Right cardiac atrium (tissue), 5 donors: ENCODE measurements at regions not wholly inside any gene's neighbourhood (a gene's known extent, or its start where the extent isn't known, plus 50 kb on each side); places are given as distances from the start of the nearest gene placed in this dataset.

ENCODE experiments used
- ATAC-seq, 2 donors: fragments of 200-7000 bp; cut with Tn5 transposase; one replicate each; pipeline versions ENCODE4 v1.8.0 to v1.9.1; 2020; ENCODE audit warnings: moderate library complexity in 2 of 2, mild to moderate bottlenecking in 1 of 2
- DNase-seq, 3 donors: peaks; one replicate each; pipeline ENCODE4 v3.0.0-alpha.2; 2020
- H3K27ac ChIP-seq: one replicate; pipeline ENCODE4 v1.5.1; 2013; ENCODE audit warnings: mild to moderate bottlenecking, low read length, control low read depth, moderate library complexity
- H3K27me3 ChIP-seq: one replicate; pipeline ENCODE4 v1.6.1; 2013; ENCODE audit not compliant: control insufficient read depth, insufficient read depth
- H3K4me1 ChIP-seq: one replicate; pipeline ENCODE4 v1.6.1; 2013; ENCODE audit warnings: low read length; ENCODE audit not compliant: control insufficient read depth, insufficient read depth
- H3K4me3 ChIP-seq: one replicate; pipeline ENCODE4 v1.5.1; 2013; ENCODE audit warnings: low read length, control low read depth
- H3K9me3 ChIP-seq: one replicate; pipeline ENCODE4 v1.6.1; 2013; ENCODE audit warnings: low read length; ENCODE audit not compliant: control insufficient read depth
- WGBS: extraction: QIAGEN DNeasy Blood & Tissue Kit; methylation state at CpG from one replicate; pipeline ENCODE4 v1.1.7; 2013; 5-methylcytosine and 5-hydroxymethylcytosine counted together
- intact Hi-C, 4 donors: fragments of 100-400 bp; cut with DNase I; formaldehyde crosslinking; loops; one replicate each; pipeline versions ENCODE4 v1.11.0 to v1.14.0; 2022 to 2023
- donor health status: healthy with polysubstance abuse.
- donor health status: DM: no; HTN: yes; CAD: no.
- donor health status: DM: no; HTN: no; CAD: no.
- donor health status: DM: no; HTN: yes; CAD: no; lungs with severe emphysema.
- donor health status: DM: yes; HTN: yes; CAD: no.

- Histone ChIP-seq H3K27ac (no peak overlapping the region), H3K4me1 (no peaks in the 10 kb centered on the region), H3K4me3 (no peak overlapping the region), H3K9me3 (no peaks in the 10 kb centered on the region), H3K27me3 (no peaks in the 10 kb centered on the region)
- intact Hi-C loops = no loop called here
- no peak for DNase-seq
- 90% methylated on average over 2 of the region's 2 CpGs for WGBS
- no peak for ATAC-seq
Observed at GRCh38 chr6:90415178-90415577, 118.5 kb upstream of the BACH2 start.

- 69% methylated on average over 5 of the region's 5 CpGs for WGBS
- no peak overlapping the region for H3K4me3 ChIP-seq
Observed at GRCh38 chr6:90414352-90414751, 117.7 kb upstream of the BACH2 start.

GRCh38 chr6:90413867-90414266, 117.2 kb upstream of the BACH2 start:
- intact Hi-C loops = no loop called here
- 1% methylated on average over 8 of the region's 8 CpGs for WGBS
- no peaks in the 10 kb centered on the region for H3K27me3 ChIP-seq
- ATAC-seq (peak in 1 of 2 donors; percentile 43), DNase-seq (peak in 2 of 3 donors; percentile 18 to 56)
- H3K4me1 ChIP-seq = no peaks in the 10 kb centered on the region
- peak overlapping the region; percentile 19 for H3K4me3 ChIP-seq
- no peak overlapping the region for H3K27ac ChIP-seq
- no peaks in the 10 kb centered on the region for H3K9me3 ChIP-seq

More at GRCh38 chr6:90414352-90414751, 117.7 kb upstream of the BACH2 start:
- no peak for DNase-seq
- H3K4me1 ChIP-seq = no peaks in the 10 kb centered on the region
- H3K27ac ChIP-seq = no peak overlapping the region
- no peaks in the 10 kb centered on the region for H3K27me3 ChIP-seq
- intact Hi-C loops = no loop called here
- H3K9me3 ChIP-seq = no peaks in the 10 kb centered on the region
- ATAC-seq = no peak

- intact Hi-C loops = no loop called here
- ATAC-seq (no peak), DNase-seq (no peak)
Observed at GRCh38 chr6:90413396-90413795, 116.8 kb upstream of the BACH2 start.

GRCh38 chr6:90412538-90413369, 116.1 kb upstream of the BACH2 start:
- ATAC-seq (no peak), DNase-seq (no peak)
- no peak overlapping the region for H3K27ac ChIP-seq
- H3K4me3 ChIP-seq = no peak overlapping the region
- no peaks in the 10 kb centered on the region for H3K9me3 ChIP-seq
- intact Hi-C loops = no loop called here
- WGBS = 65% methylated on average over 3 of the region's 3 CpGs
- H3K27me3 ChIP-seq = no peaks in the 10 kb centered on the region
- no peaks in the 10 kb centered on the region for H3K4me1 ChIP-seq

More at GRCh38 chr6:90413396-90413795, 116.8 kb upstream of the BACH2 start:
- Histone ChIP-seq H3K27me3 (no peaks in the 10 kb centered on the region), H3K9me3 (no peaks in the 10 kb centered on the region), H3K4me3 (no peak overlapping the region), H3K4me1 (no peaks in the 10 kb centered on the region), H3K27ac (no peak overlapping the region)
- WGBS = 41% methylated on average over 14 of the region's 14 CpGs

GRCh38 chr6:90411292-90411781, 114.7 kb upstream of the BACH2 start:
- 92% methylated on average over 7 of the region's 7 CpGs for WGBS
- H3K27ac ChIP-seq = no peak overlapping the region
- DNase-seq = no peak

GRCh38 chr6:90409700-90410099, 113.1 kb upstream of the BACH2 start:
- no peaks in the 10 kb centered on the region for H3K27me3 ChIP-seq
- H3K4me1 ChIP-seq = no peaks in the 10 kb centered on the region
- intact Hi-C loops = no loop called here
- H3K27ac ChIP-seq = no peak overlapping the region
- no peak overlapping the region for H3K4me3 ChIP-seq
- 51% methylated on average over 1 of the region's 1 CpG for WGBS
- H3K9me3 ChIP-seq = no peaks in the 10 kb centered on the region
- ATAC-seq = no peak
- no peak for DNase-seq

More at GRCh38 chr6:90411292-90411781, 114.7 kb upstream of the BACH2 start:
- no peaks in the 10 kb centered on the region for H3K9me3 ChIP-seq
- no peaks in the 10 kb centered on the region for H3K27me3 ChIP-seq
- intact Hi-C loops = no loop called here
- no peak overlapping the region for H3K4me3 ChIP-seq
- no peak for ATAC-seq
- no peaks in the 10 kb centered on the region for H3K4me1 ChIP-seq

- Histone ChIP-seq H3K27me3 (no peaks in the 10 kb centered on the region), H3K9me3 (no peaks in the 10 kb centered on the region), H3K4me1 (no peaks in the 10 kb centered on the region), H3K4me3 (no peak overlapping the region), H3K27ac (no peak overlapping the region)
- 71% methylated on average over 3 of the region's 3 CpGs for WGBS
- no peak for ATAC-seq
- intact Hi-C loops = no loop called here
- no peak for DNase-seq
Observed at GRCh38 chr6:90406957-90407356, 110.3 kb upstream of the BACH2 start.

- WGBS = 96% methylated on average over 6 of the region's 6 CpGs
- intact Hi-C loops = no loop called here
- ATAC-seq = no peak
Observed at GRCh38 chr6:90406142-90406794, 109.6 kb upstream of the BACH2 start.

GRCh38 chr6:90403489-90404381, 107.1 kb upstream of the BACH2 start:
- ATAC-seq (peak; percentile 89 to 92), DNase-seq (peak; percentile 57 to 70 (median 65))
- H3K4me1 ChIP-seq = no peaks in the 10 kb centered on the region
- no peaks in the 10 kb centered on the region for H3K9me3 ChIP-seq
- no peaks in the 10 kb centered on the region for H3K27me3 ChIP-seq
- peak overlapping the region; percentile 21 for H3K27ac ChIP-seq
- H3K4me3 ChIP-seq = no peak overlapping the region
- 25% methylated on average over 18 of the region's 18 CpGs for WGBS
- intact Hi-C loops = no loop called here

More at GRCh38 chr6:90406142-90406794, 109.6 kb upstream of the BACH2 start:
- Histone ChIP-seq H3K4me3 (no peak overlapping the region), H3K9me3 (no peaks in the 10 kb centered on the region), H3K27ac (no peak overlapping the region), H3K27me3 (no peaks in the 10 kb centered on the region), H3K4me1 (no peaks in the 10 kb centered on the region)
- DNase-seq = no peak
